ENCODE measurements at regions not wholly inside any gene's neighbourhood (a gene's known extent, or its start where the extent isn't known, plus 50 kb on each side); places are given as distances from the start of the nearest gene placed in this dataset.

GRCh38 chr14:97276573-97276972 is 479.4 kb downstream of the VRK1 start:
- H3K4me3 Mint-ChIP-seq: no peak overlapping the region
- H3K36me3 Mint-ChIP-seq (ENCODE audit: insufficient read depth): no peaks in the 10 kb centered on the region
- ATAC-seq (replicated peaks; ENCODE audit: extremely low read depth, poor library complexity, severe bottlenecking): no peak
- peak overlapping the region; percentile 36 for H3K27ac Mint-ChIP-seq (ENCODE audit: low read depth)
- H3K4me1 Mint-ChIP-seq: peaks cover 16% of the 10 kb centered on the region
- peaks cover 40% of the 10 kb centered on the region for H3K27me3 Mint-ChIP-seq
- no peaks in the 10 kb centered on the region for H3K9me3 Mint-ChIP-seq
- no peak for DNase-seq (ENCODE audit: low spot score in 2 of 2)

GRCh38 chr14:97277711-97278110 is 480.5 kb downstream of the VRK1 start:
- Mint-ChIP-seq H3K4me3 (no peak overlapping the region), H3K4me1 (peaks cover 16% of the 10 kb centered on the region), H3K27me3 (peaks cover 32% of the 10 kb centered on the region), H3K27ac (ENCODE audit: low read depth) (no peak overlapping the region), H3K36me3 (ENCODE audit: insufficient read depth) (no peaks in the 10 kb centered on the region), H3K9me3 (no peaks in the 10 kb centered on the region)
- DNase-seq (ENCODE audit: low spot score in 2 of 2): no peak
- ATAC-seq (replicated peaks; ENCODE audit: extremely low read depth, poor library complexity, severe bottlenecking): no peak

- no peak for DNase-seq (ENCODE audit: low spot score in 2 of 2)
- no peak for ATAC-seq (replicated peaks; ENCODE audit: extremely low read depth, poor library complexity, severe bottlenecking)
These were observed 483.3 kb downstream of the VRK1 start for GRCh38 chr14:97280526-97280925.

GRCh38 chr14:97281741-97282140 is 484.6 kb downstream of the VRK1 start:
- DNase-seq (ENCODE audit: low spot score in 2 of 2): no peak
- Mint-ChIP-seq H3K27ac (ENCODE audit: low read depth) (no peak overlapping the region), H3K36me3 (ENCODE audit: insufficient read depth) (no peaks in the 10 kb centered on the region), H3K27me3 (peaks cover 12% of the 10 kb centered on the region), H3K4me1 (peaks cover 3% of the 10 kb centered on the region), H3K4me3 (no peak overlapping the region), H3K9me3 (no peaks in the 10 kb centered on the region)
- no peak for ATAC-seq (replicated peaks; ENCODE audit: extremely low read depth, poor library complexity, severe bottlenecking)

More at GRCh38 chr14:97280526-97280925, 483.3 kb downstream of the VRK1 start:
- H3K36me3 Mint-ChIP-seq (ENCODE audit: insufficient read depth): no peaks in the 10 kb centered on the region
- H3K4me1 Mint-ChIP-seq: peaks cover 15% of the 10 kb centered on the region
- H3K27me3 Mint-ChIP-seq: peaks cover 19% of the 10 kb centered on the region
- H3K27ac Mint-ChIP-seq (ENCODE audit: low read depth): no peak overlapping the region
- H3K9me3 Mint-ChIP-seq: no peaks in the 10 kb centered on the region
- H3K4me3 Mint-ChIP-seq: no peak overlapping the region

GRCh38 chr14:97282210-97283004 is 485.2 kb downstream of the VRK1 start:
- no peak overlapping the region for H3K4me3 Mint-ChIP-seq

GRCh38 chr14:97283005-97283403 is 485.8 kb downstream of the VRK1 start:
- no peaks in the 10 kb centered on the region for H3K36me3 Mint-ChIP-seq (ENCODE audit: insufficient read depth)
- no peak for ATAC-seq (replicated peaks; ENCODE audit: extremely low read depth, poor library complexity, severe bottlenecking)
- DNase-seq (ENCODE audit: low spot score in 2 of 2): no peak

More at GRCh38 chr14:97282210-97283004, 485.2 kb downstream of the VRK1 start:
- DNase-seq (ENCODE audit: low spot score in 2 of 2) (no peak), ATAC-seq (replicated peaks; ENCODE audit: extremely low read depth, poor library complexity, severe bottlenecking) (no peak)
- Mint-ChIP-seq H3K36me3 (ENCODE audit: insufficient read depth) (no peaks in the 10 kb centered on the region), H3K27ac (ENCODE audit: low read depth) (no peak overlapping the region), H3K9me3 (no peaks in the 10 kb centered on the region), H3K4me1 (no peaks in the 10 kb centered on the region), H3K27me3 (peaks cover 7% of the 10 kb centered on the region)

GRCh38 chr14:97283426-97283825 is 486.2 kb downstream of the VRK1 start:
- no peaks in the 10 kb centered on the region for H3K9me3 Mint-ChIP-seq
- no peak overlapping the region for H3K4me3 Mint-ChIP-seq
- no peaks in the 10 kb centered on the region for H3K36me3 Mint-ChIP-seq (ENCODE audit: insufficient read depth)

More at GRCh38 chr14:97283005-97283403, 485.8 kb downstream of the VRK1 start:
- no peak overlapping the region for H3K27ac Mint-ChIP-seq (ENCODE audit: low read depth)
- no peak overlapping the region for H3K4me3 Mint-ChIP-seq
- peaks cover 1% of the 10 kb centered on the region for H3K27me3 Mint-ChIP-seq
- no peaks in the 10 kb centered on the region for H3K9me3 Mint-ChIP-seq
- no peaks in the 10 kb centered on the region for H3K4me1 Mint-ChIP-seq

GRCh38 chr14:97283841-97284240 is 486.7 kb downstream of the VRK1 start:
- no peaks in the 10 kb centered on the region for H3K27me3 Mint-ChIP-seq
- H3K36me3 Mint-ChIP-seq (ENCODE audit: insufficient read depth): no peaks in the 10 kb centered on the region
- DNase-seq (ENCODE audit: low spot score in 2 of 2) (no peak), ATAC-seq (replicated peaks; ENCODE audit: extremely low read depth, poor library complexity, severe bottlenecking) (no peak)
- no peaks in the 10 kb centered on the region for H3K4me1 Mint-ChIP-seq
- no peaks in the 10 kb centered on the region for H3K9me3 Mint-ChIP-seq
- H3K27ac Mint-ChIP-seq (ENCODE audit: low read depth): no peak overlapping the region
- no peak overlapping the region for H3K4me3 Mint-ChIP-seq

More at GRCh38 chr14:97283426-97283825, 486.2 kb downstream of the VRK1 start:
- ATAC-seq (replicated peaks; ENCODE audit: extremely low read depth, poor library complexity, severe bottlenecking): no peak
- no peaks in the 10 kb centered on the region for H3K27me3 Mint-ChIP-seq
- H3K27ac Mint-ChIP-seq (ENCODE audit: low read depth): no peak overlapping the region
- no peak for DNase-seq (ENCODE audit: low spot score in 2 of 2)
- H3K4me1 Mint-ChIP-seq: no peaks in the 10 kb centered on the region

GRCh38 chr14:97287956-97288355 is 490.8 kb downstream of the VRK1 start:
- no peak for ATAC-seq (replicated peaks; ENCODE audit: extremely low read depth, poor library complexity, severe bottlenecking)
- peaks cover 21% of the 10 kb centered on the region for H3K4me1 Mint-ChIP-seq

GRCh38 chr14:97290065-97290464 is 492.9 kb downstream of the VRK1 start:
- Mint-ChIP-seq H3K36me3 (ENCODE audit: insufficient read depth) (peaks cover 2% of the 10 kb centered on the region), H3K9me3 (no peaks in the 10 kb centered on the region), H3K27me3 (peaks cover 9% of the 10 kb centered on the region), H3K4me3 (no peak overlapping the region), H3K4me1 (peaks cover 21% of the 10 kb centered on the region), H3K27ac (ENCODE audit: low read depth) (no peak overlapping the region)
- DNase-seq (ENCODE audit: low spot score in 2 of 2) (no peak), ATAC-seq (replicated peaks; ENCODE audit: extremely low read depth, poor library complexity, severe bottlenecking) (no peak)

More at GRCh38 chr14:97287956-97288355, 490.8 kb downstream of the VRK1 start:
- peaks cover 2% of the 10 kb centered on the region for H3K36me3 Mint-ChIP-seq (ENCODE audit: insufficient read depth)
- no peak overlapping the region for H3K27ac Mint-ChIP-seq (ENCODE audit: low read depth)
- peaks cover 9% of the 10 kb centered on the region for H3K27me3 Mint-ChIP-seq
- no peaks in the 10 kb centered on the region for H3K9me3 Mint-ChIP-seq
- H3K4me3 Mint-ChIP-seq: no peak overlapping the region
- no peak for DNase-seq (ENCODE audit: low spot score in 2 of 2)

GRCh38 chr14:97290977-97291376 is 493.8 kb downstream of the VRK1 start:
- Mint-ChIP-seq H3K9me3 (no peaks in the 10 kb centered on the region), H3K4me3 (no peak overlapping the region), H3K4me1 (peaks cover 21% of the 10 kb centered on the region), H3K27me3 (peaks cover 9% of the 10 kb centered on the region), H3K27ac (ENCODE audit: low read depth) (no peak overlapping the region), H3K36me3 (ENCODE audit: insufficient read depth) (peaks cover 2% of the 10 kb centered on the region)
- DNase-seq (ENCODE audit: low spot score in 2 of 2) (no peak), ATAC-seq (replicated peaks; ENCODE audit: extremely low read depth, poor library complexity, severe bottlenecking) (no peak)

- Mint-ChIP-seq H3K36me3 (ENCODE audit: insufficient read depth) (peaks cover 2% of the 10 kb centered on the region), H3K9me3 (no peaks in the 10 kb centered on the region), H3K27ac (ENCODE audit: low read depth) (no peak overlapping the region), H3K4me1 (peaks cover 21% of the 10 kb centered on the region), H3K27me3 (peaks cover 17% of the 10 kb centered on the region), H3K4me3 (no peak overlapping the region)
- DNase-seq (ENCODE audit: low spot score in 2 of 2): no peak
- no peak for ATAC-seq (replicated peaks; ENCODE audit: extremely low read depth, poor library complexity, severe bottlenecking)
These were observed 496.5 kb downstream of the VRK1 start for GRCh38 chr14:97293659-97294058.

- Mint-ChIP-seq H3K4me3 (no peak overlapping the region), H3K4me1 (peaks cover 28% of the 10 kb centered on the region), H3K36me3 (ENCODE audit: insufficient read depth) (no peaks in the 10 kb centered on the region), H3K27me3 (peaks cover 10% of the 10 kb centered on the region), H3K27ac (ENCODE audit: low read depth) (no peak overlapping the region), H3K9me3 (no peaks in the 10 kb centered on the region)
- DNase-seq (ENCODE audit: low spot score in 2 of 2): no peak
- no peak for ATAC-seq (replicated peaks; ENCODE audit: extremely low read depth, poor library complexity, severe bottlenecking)
These were observed 498.0 kb downstream of the VRK1 start for GRCh38 chr14:97295108-97295710.

Measured in central memory CD8-positive, alpha-beta T cell (primary cell).